HG02798 (cell line): ENCODE measurements at regions not wholly inside any gene's neighbourhood (a gene's known extent, or its start where the extent isn't known, plus 50 kb on each side); places are given as distances from the start of the nearest gene placed in this dataset.

Experiments
- ATAC-seq: cut with Tn5 transposase; IDR thresholded peaks from one replicate; pipeline ENCODE4 v1.9.1; 2021; ENCODE audit warnings: mild to moderate bottlenecking; ENCODE audit not compliant: unreplicated experiment, poor library complexity

- ATAC-seq: no peak
Observed at GRCh38 chr10:14468023-14468441, 137.3 kb upstream of the FRMD4A start.

GRCh38 chr10:14466257-14466656 is 135.5 kb upstream of the FRMD4A start:
- ATAC-seq: no peak

- ATAC-seq: no peak
Observed at GRCh38 chr10:14460447-14460846, 129.7 kb upstream of the FRMD4A start.

GRCh38 chr10:14459665-14460064 is 128.9 kb upstream of the FRMD4A start:
- ATAC-seq: no peak

- no peak for ATAC-seq
Observed at GRCh38 chr10:14456870-14457266, 126.1 kb upstream of the FRMD4A start.

GRCh38 chr10:14456218-14456869 is 125.6 kb upstream of the FRMD4A start:
- no peak for ATAC-seq

- ATAC-seq: no peak
Observed at GRCh38 chr10:14454629-14455028, 123.9 kb upstream of the FRMD4A start.

GRCh38 chr10:14454206-14454605 is 123.5 kb upstream of the FRMD4A start:
- no peak for ATAC-seq

GRCh38 chr10:14453593-14453992 is 122.9 kb upstream of the FRMD4A start:
- no peak for ATAC-seq

- ATAC-seq: no peak
Observed at GRCh38 chr10:14451341-14451740, 120.6 kb upstream of the FRMD4A start.

GRCh38 chr10:14450041-14450491 is 119.3 kb upstream of the FRMD4A start:
- ATAC-seq: no peak

GRCh38 chr10:14449293-14449815 is 118.6 kb upstream of the FRMD4A start:
- no peak for ATAC-seq

- no peak for ATAC-seq
Observed at GRCh38 chr10:14448197-14448990, 117.7 kb upstream of the FRMD4A start.

GRCh38 chr10:14447094-14447839 is 116.5 kb upstream of the FRMD4A start:
- ATAC-seq: no peak

GRCh38 chr10:14439451-14440259 is 108.9 kb upstream of the FRMD4A start:
- no peak for ATAC-seq

- no peak for ATAC-seq
Observed at GRCh38 chr10:14438576-14438975, 107.9 kb upstream of the FRMD4A start.

- ATAC-seq: no peak
Observed at GRCh38 chr10:14438057-14438456, 107.3 kb upstream of the FRMD4A start.

- no peak for ATAC-seq
Observed at GRCh38 chr10:14435976-14436632, 105.4 kb upstream of the FRMD4A start.

GRCh38 chr10:14433147-14433546 is 102.4 kb upstream of the FRMD4A start:
- no peak for ATAC-seq

- ATAC-seq: no peak
Observed at GRCh38 chr10:14431868-14432267, 101.1 kb upstream of the FRMD4A start.
